ENCODE measurements at regions not wholly inside any gene's neighbourhood (a gene's known extent, or its start where the extent isn't known, plus 50 kb on each side); places are given as distances from the start of the nearest gene placed in this dataset.

DNA sequence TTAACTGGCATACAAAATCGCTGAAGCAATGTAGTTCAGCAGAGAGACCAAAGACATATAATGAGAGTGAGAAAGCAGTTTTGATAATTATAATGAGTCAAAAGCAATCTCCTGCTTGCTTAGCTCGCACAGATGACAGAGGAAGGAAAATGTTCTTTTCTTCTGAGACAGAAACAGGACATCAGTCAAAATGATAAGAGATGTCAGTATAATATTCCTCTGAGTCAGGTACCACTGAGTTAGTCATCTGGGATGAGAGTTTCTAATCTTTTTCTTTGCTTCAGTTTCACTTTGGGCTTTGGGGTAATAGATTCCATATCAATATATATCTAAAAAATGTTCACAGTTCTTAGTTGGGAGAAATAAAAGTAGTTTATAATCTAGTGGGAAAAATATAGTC, 387.2 kb downstream of the PCDH7 start:
- H3K27ac ChIP-seq: no peak overlapping the region
- H3K4me1 ChIP-seq: no peaks in the 10 kb centered on the region
- no peak for DNase-seq (ENCODE audit: low spot score in 2 of 2)
- H3K36me3 ChIP-seq: no peaks in the 10 kb centered on the region
- 82 to 87% methylated on average over 2 of the region's 2 CpGs for WGBS, 2 donors
- H3K4me3 ChIP-seq: no peak overlapping the region
- TF ChIP-seq, protein P1, sequence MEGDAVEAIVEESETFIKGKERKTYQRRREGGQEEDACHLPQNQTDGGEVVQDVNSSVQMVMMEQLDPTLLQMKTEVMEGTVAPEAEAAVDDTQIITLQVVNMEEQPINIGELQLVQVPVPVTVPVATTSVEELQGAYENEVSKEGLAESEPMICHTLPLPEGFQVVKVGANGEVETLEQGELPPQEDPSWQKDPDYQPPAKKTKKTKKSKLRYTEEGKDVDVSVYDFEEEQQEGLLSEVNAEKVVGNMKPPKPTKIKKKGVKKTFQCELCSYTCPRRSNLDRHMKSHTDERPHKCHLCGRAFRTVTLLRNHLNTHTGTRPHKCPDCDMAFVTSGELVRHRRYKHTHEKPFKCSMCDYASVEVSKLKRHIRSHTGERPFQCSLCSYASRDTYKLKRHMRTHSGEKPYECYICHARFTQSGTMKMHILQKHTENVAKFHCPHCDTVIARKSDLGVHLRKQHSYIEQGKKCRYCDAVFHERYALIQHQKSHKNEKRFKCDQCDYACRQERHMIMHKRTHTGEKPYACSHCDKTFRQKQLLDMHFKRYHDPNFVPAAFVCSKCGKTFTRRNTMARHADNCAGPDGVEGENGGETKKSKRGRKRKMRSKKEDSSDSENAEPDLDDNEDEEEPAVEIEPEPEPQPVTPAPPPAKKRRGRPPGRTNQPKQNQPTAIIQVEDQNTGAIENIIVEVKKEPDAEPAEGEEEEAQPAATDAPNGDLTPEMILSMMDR (IDR thresholded peaks at IDR 0.05): no peak
- TF ChIP-seq POLR2A (IDR thresholded peaks at IDR 0.05) (no peak), EP300 (IDR thresholded peaks at IDR 0.05) (no peak)
- H3K27me3 ChIP-seq: no peaks in the 10 kb centered on the region
- H3K9me3 ChIP-seq: no peaks in the 10 kb centered on the region

DNA sequence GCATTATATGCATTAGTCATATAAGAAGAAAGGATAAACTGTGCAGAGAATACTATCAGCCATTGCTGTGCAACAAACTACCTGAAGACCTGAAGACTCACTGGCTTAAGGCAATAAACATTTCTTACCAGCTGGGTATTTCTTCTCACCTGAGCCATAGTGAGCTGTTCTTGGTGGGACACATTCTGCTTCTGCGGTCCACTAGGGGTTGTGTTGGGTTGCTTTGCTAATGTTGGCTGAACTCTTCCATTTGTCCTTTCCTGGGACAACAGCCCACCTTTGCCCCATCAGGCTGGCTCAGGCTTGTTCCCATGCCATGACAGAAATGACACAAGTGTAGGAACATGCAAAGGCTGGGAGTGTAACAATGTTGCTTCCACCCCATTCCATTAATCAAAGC, 388.6 kb downstream of the PCDH7 start:
- Histone ChIP-seq H3K36me3 (no peaks in the 10 kb centered on the region), H3K4me3 (no peak overlapping the region), H3K27ac (no peak overlapping the region), H3K27me3 (no peaks in the 10 kb centered on the region), H3K4me1 (no peaks in the 10 kb centered on the region), H3K9me3 (no peaks in the 10 kb centered on the region)
- 94 to 100% methylated on average over 1 of the region's 1 CpG for WGBS, 2 donors
- DNase-seq (ENCODE audit: low spot score in 2 of 2): no peak
- TF ChIP-seq EP300 (IDR thresholded peaks at IDR 0.05) (no peak), POLR2A (IDR thresholded peaks at IDR 0.05) (no peak)
- TF ChIP-seq, protein P1 (IDR thresholded peaks at IDR 0.05): no peak

DNA sequence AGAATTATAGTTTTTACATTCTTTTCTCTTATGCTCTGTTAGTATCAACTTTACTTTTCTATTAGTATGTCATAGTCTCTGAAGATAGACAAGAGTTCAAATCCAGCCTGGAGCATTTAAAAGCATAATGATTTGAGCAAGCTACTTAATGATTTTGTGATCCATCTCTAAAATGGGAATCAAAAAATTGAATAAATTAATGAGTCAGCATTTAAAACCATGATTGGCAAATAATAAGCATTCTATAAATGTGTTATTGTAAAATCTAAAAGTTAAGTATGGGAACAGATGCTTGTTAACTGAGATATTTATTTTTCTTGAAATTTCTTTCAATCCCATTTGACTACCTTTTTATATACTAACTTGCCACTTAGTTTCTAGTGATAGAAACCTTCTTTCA, 391.6 kb downstream of the PCDH7 start:
- Histone ChIP-seq H3K27me3 (no peaks in the 10 kb centered on the region), H3K4me3 (no peak overlapping the region)
- TF ChIP-seq POLR2A (IDR thresholded peaks at IDR 0.05): no peak
- no peak for TF ChIP-seq EP300 (IDR thresholded peaks at IDR 0.05)
- TF ChIP-seq, protein P1 (IDR thresholded peaks at IDR 0.05): no peak

DNA sequence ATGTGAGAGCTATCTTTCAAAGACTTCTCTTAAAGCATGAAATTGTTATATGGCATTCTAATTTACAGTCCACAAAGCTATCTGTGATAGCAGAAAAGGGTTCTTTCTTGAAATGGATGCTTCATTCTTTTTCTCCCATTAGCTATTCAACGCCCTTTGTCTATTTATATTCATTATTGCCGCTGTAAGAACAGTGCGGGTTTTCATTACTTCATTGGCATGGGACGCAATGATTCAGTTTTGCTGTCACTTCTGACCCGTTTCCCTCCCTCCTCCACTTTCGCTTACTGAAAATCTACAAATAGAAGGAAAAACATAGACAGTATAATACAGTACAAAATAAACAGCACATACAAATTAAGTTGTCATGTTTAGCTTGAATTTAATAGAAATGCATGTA, 394.6 kb downstream of the PCDH7 start:
- Histone ChIP-seq H3K4me1 (no peaks in the 10 kb centered on the region), H3K36me3 (no peaks in the 10 kb centered on the region), H3K4me3 (no peak overlapping the region), H3K27ac (peak overlapping the region in 2 of 4 donors; percentile 47 to 67), H3K27me3 (no peaks in the 10 kb centered on the region), H3K9me3 (no peaks in the 10 kb centered on the region)
- DNase-seq (ENCODE audit: low spot score in 2 of 2): no peak
- TF ChIP-seq EP300 (IDR thresholded peaks at IDR 0.05): no peak
- no peak for TF ChIP-seq POLR2A (IDR thresholded peaks at IDR 0.05)
- WGBS, 2 donors: 51 to 53% methylated on average over 6 of the region's 6 CpGs

More for the DNA sequence above, 391.6 kb downstream of the PCDH7 start:
- no peaks in the 10 kb centered on the region for H3K4me1 ChIP-seq
- no peak for DNase-seq (ENCODE audit: low spot score in 2 of 2)
- no peaks in the 10 kb centered on the region for H3K36me3 ChIP-seq
- no peak overlapping the region for H3K27ac ChIP-seq
- no peaks in the 10 kb centered on the region for H3K9me3 ChIP-seq

DNA sequence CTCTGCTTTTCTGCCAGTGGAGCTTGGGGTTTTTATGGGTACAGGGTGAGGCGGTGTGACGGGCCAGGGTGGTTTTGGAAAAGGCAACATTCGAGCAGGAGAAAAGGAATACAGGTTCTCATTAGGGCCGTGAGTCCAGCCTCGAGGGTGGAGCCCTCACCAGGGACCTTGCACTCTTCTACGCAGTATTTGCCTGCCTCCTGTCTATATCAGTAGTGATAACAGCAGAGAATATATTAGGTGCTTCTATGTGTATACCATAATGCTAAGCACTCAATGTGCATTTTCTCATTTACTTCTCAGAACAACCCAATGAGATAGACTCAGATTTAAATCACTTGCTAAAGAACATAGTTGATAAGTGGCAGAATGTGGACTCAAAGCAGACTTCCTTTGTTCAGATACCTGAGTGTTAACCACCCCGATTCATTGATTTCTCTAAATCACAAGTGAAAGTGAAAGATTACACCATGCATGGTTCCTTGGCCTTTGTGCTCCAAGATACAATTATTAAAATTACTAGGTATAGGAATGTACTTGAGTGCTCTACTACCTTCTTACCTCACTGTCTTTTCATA, 403.9 kb downstream of the PCDH7 start:
- no peaks in the 10 kb centered on the region for H3K36me3 ChIP-seq
- no peaks in the 10 kb centered on the region for H3K27me3 ChIP-seq
- no peak overlapping the region for H3K27ac ChIP-seq
- TF ChIP-seq, protein P1 (IDR thresholded peaks at IDR 0.05): no peak
- TF ChIP-seq EP300 (IDR thresholded peaks at IDR 0.05) (no peak), POLR2A (IDR thresholded peaks at IDR 0.05) (no peak)
- 94% methylated on average over 7 of the region's 7 CpGs for WGBS, 2 donors
- H3K9me3 ChIP-seq: no peaks in the 10 kb centered on the region
- no peaks in the 10 kb centered on the region for H3K4me1 ChIP-seq
- H3K4me3 ChIP-seq: no peak overlapping the region
- no peak for DNase-seq (ENCODE audit: low spot score in 2 of 2)

DNA sequence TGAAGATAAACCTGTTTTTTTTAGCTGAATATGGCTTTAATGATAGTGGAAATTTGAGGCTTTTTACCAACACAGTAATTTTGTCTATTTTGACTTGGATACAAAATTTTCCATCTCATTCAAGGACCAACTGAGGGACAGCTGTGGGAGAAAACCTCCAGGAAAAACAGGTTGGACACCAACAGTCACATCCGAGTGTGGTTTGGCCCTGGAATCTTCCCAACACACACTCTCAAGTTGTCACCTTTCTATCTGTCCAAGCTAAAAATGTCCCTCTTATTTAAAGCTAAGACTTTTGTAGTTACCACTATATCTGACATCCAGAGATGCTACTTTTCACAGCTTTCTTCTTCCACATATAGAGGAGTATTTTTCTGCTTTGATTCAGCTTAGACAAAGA, 404.9 kb downstream of the PCDH7 start:
- Histone ChIP-seq H3K4me3 (no peak overlapping the region), H3K27me3 (no peaks in the 10 kb centered on the region), H3K36me3 (no peaks in the 10 kb centered on the region), H3K4me1 (no peaks in the 10 kb centered on the region), H3K9me3 (no peaks in the 10 kb centered on the region), H3K27ac (no peak overlapping the region)
- TF ChIP-seq POLR2A (IDR thresholded peaks at IDR 0.05) (no peak), EP300 (IDR thresholded peaks at IDR 0.05) (no peak)
- TF ChIP-seq, protein P1 (IDR thresholded peaks at IDR 0.05): no peak
- WGBS, 2 donors: 78 to 82% methylated on average over 1 of the region's 1 CpG
- no peak for DNase-seq (ENCODE audit: low spot score in 2 of 2)
